ENCODE measurements at regions not wholly inside any gene's neighbourhood (a gene's known extent, or its start where the extent isn't known, plus 50 kb on each side); places are given as distances from the start of the nearest gene placed in this dataset.

GRCh38 chr6:75546381-75546780, 52.8 kb upstream of the FILIP1 start:
- peak; percentile 14 for DNase-seq (ENCODE audit: low read depth)

GRCh38 chr6:75550544-75551167, 51.0 kb upstream of the SENP6 start:
- DNase-seq (ENCODE audit: low read depth) = no peak

GRCh38 chr6:75551367-75551952, 50.2 kb upstream of the SENP6 start:
- DNase-seq (ENCODE audit: low read depth) = no peak

Measured in fibroblast of the conjunctiva (primary cell).